IPS DF 4.7 (cell line): ENCODE measurements at regions not wholly inside any gene's neighbourhood (a gene's known extent, or its start where the extent isn't known, plus 50 kb on each side); places are given as distances from the start of the nearest gene placed in this dataset.
"Not testable (repeated sequence)": the region's sequence is repeated elsewhere in the genome, so short reads cannot be mapped to it uniquely, and the experiment has no call there.

Source experiments
- DNase-seq: peaks from one replicate; pipeline ENCODE4 v3.0.0-alpha.2; 2013; ENCODE audit warnings: low spot score; ENCODE audit errors: extremely low read depth

DNA sequence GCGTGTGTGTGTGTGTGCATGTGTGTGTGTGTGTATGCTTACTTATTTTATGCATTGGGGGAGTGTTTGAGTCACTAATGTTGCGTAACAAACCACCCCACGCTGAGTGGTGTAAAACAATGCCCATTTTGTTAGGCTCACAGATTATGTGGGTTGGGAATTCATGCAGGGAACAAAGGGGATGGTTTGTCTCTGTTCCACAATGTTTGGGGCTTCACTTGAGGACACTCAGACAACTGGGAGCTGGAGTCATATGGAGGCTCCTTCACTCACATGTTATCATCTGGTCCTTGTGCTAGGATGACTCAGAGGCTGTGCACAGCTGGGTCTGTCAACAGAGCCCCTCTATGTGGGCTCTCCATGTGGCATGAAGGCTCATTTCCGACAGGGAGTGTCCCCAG lies 51.3 kb upstream of the LARGE1 start:
- no peak for DNase-seq

DNA sequence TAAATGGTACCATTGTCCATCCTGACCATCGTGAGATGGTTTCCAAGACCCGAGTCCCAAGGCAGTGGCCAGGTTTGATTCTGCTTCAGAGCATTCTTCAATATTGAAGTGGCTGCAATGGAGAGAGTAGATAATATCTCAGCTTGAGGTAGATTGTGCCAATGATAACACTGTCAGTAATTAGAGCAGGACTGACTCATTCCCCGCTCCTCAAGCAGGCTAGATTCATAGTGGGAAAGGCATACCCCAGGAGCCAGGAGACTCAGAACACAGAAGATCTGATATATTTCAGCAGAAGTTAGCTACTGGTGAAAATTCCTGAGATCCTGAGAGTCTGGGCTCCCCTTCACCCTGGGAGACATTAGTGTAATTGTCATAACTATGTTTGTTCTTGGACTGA lies 55.6 kb upstream of the LARGE1 start:
- DNase-seq, result no peak

DNA sequence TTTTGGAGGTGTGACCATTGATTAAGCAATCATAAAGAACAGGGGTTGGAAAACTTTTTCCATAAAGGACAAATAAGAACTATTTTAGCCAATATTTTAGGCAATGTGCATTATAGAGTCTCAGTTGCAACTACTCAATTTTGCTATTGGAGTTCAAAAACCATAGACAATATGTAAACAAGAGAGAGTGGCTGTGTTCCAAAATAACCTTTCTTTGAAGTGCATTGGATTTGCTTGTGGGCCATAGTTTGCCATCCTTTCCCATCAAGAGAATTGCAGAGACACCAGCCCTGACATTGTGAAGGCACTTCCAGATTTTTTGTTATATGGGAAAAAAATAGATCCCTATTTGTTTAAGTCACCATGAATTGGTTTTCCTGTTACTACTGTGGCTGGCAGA lies 63.3 kb upstream of the LARGE1 start:
- no peak for DNase-seq

DNA sequence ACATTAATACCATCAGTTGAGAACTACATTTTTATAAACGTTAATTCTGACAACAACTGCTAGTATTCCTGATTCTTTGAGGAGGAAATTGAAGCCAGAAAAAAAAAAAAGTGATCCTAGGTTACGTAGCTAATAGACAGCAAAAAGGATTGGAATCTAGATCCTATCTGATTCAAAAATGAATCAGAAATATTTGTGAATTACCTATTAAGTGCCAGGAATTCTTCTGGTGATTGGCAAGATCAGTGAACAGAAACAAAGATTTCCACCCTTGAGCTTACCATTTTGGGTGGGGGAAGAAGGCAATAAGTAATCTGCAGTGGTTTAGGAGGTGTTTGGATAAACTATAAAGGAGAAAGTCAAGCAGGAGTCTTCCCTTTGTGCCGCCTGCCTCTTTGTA lies 63.9 kb upstream of the LARGE1 start:
- no peak for DNase-seq

DNA sequence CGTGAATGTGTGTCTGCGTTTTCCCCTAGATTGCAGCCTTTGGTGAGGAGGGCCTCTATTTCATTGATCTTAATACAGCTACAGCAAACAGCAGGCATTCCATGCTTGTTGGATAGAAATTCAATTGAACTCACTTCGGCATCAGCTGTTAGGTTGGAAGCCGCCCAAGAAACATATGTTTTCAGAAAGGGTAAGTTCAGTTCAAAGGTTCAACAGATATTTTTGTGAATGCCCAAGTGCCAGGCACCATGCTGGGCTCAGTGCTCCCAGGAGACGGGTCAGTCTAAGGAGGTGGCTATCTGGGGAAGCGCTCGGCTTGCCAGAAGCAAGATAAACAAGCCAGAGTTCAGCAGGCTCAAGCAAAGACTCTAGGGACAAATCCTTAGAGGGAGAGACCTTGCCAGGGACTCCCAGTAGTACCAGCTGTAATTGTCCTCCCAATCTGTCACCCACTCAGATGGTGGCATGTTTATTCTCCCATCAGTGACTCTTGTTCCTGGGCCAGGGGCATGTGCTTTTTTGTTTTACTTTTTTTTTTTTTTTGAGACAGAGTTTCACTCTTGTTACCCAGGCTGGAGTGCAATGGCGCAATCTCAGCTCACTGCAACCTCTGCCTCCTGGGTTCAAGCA lies 64.5 kb upstream of the LARGE1 start:
- DNase-seq, result no peak

DNA sequence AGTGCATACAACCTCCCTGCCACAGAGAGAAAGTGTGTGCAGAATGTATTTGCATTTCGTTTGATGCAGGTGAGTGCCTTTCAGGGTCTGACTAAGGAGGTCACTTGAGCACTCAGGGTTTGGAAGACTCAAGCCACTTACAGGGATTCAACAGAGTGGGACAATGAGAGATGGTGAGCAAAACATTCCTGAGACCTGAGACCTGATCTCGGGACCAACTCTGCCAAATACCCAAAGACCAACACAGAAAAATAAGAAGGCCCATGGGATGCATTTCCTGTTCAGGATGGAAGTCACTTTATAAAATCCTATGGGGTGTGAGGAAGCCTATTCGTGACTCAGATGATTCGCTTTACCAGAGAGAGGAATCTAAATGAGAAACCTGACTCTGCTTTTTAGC lies 65.2 kb upstream of the LARGE1 start:
- no peak for DNase-seq

DNA sequence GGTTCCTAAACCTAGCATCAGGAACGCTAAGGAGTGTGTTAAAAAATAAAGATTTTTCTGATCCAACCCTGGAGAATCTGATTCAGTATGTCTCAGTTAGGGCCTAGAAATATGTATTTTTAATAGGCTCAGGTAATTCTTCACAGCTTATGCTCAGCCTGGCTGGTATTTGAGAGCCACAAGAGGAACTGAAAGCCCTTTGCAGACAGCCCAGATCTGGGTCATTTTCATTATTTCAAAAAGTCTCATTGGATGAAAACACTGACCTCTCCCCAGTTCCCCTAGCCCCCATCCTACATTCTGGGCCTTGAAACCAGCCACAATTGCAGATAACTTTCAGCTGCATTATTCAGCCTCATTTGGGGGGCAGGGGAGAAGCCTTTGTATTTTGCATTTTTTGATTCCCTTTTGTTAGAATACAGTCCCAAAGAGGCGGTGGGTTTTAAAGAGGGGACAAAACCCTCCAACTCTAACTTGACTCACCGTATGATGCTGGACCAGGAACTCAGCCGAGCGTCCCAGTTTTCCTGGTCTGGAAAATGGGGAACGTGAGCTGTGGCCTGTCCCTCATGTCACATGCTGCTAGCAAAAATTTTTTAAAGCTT lies 66.0 kb upstream of the LARGE1 start:
- DNase-seq, result no peak

DNA sequence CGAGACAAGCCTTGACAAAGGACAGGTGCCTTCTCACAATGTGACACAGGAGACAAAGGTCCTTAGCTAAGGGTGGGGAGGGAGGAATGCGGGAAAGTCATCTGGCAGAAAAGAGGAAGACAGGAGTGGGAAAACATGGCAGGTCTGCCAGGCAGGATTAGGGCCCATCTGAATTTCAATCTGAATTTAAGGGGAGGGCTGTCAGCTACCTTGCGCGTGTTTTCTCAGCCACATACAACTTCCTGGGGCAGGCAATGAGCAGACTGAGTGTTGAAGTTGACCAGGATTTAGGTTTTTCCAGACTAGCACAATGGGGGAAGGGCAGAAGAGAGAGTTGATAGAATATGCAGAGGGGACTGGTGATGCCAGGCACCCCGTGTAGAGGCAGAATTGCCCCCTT lies 66.7 kb upstream of the LARGE1 start:
- no peak for DNase-seq

DNA sequence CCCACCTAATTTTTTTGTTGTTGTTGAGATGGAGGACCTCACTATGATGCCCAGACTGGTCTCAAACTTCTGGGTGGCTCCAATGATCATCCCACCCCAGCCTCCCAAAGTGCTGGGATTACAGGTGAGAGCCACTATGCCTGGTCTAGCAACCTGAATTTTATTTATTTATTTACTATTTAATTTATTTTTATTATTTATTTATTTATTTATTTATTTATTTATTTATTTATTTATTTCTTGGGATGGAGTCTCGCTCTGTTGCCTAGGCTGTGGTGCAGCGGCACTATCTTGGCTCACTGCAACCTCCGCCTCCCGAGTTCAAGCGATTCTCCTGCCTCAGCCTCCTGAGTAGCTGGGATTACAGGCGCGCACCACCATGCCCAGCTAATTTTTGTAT lies 69.0 kb upstream of the LARGE1 start:
- DNase-seq, result not testable (repeated sequence)

DNA sequence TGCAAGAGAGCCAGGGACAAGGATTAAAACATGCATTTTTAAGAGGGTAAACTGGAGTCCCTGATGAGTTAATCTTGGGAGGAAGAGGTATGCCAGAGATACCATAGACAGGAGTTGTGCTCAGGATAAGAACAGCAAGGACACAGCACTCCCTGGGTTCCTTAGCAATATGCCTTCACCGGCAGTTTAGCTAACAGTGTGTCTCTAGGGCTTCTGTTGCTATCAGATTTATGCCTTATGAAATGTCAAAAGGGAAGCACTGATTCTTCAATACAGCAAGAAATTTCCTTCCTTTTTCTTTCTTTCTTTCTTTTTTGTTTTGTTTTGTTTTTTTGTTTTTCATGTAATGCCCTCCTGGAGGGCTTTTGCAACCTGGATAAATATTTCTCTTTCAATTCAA lies 71.3 kb upstream of the LARGE1 start:
- DNase-seq, result no peak

DNA sequence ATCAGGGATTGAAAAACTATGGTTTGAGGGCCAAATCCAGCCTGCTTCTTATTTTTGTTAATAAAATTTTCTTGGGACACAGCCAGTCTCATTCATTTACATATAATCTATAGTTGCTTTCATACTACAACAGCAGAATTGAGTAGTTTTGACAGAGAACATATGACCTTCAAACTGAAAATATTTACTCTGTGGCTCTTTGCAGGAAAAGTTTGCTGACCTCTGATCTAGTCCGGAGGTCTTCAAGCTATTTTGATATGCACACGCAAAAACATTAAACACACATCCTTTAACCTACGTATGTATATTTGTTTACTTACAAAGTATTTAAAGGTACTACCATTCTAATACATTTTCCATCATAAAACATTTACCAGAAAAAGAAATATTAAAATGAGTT lies 76.5 kb upstream of the LARGE1 start:
- no peak for DNase-seq

DNA sequence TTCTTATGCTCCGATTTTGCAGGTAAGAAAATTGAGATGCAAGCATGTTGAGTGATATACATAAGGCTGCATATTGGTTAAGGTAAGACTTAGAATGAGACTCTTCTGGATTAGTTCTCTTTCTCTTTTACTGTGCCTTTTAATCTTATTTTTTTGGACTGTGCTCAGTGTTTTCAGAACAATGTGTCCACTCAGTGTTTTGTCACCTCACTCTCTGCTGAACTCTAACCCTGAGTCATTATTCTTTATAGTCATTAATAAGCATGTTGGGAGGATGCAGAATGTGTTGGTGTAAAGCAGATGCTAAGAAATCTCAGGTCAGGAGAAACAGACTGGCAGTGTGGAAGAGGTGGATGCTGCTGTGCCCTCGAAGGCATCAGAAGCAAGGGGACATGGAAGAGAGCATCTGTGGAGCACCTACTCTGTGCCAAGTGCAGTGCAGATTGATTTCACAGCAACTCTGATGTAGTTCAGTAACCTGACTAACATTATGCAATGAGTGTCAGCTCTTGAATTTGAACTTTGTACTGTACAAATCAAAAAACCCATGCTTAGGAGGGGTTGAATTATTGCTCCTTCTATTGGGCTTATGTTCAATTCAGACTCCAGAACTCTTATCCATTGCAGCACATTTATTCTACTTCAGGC lies 80.7 kb upstream of the LARGE1 start:
- no peak for DNase-seq

DNA sequence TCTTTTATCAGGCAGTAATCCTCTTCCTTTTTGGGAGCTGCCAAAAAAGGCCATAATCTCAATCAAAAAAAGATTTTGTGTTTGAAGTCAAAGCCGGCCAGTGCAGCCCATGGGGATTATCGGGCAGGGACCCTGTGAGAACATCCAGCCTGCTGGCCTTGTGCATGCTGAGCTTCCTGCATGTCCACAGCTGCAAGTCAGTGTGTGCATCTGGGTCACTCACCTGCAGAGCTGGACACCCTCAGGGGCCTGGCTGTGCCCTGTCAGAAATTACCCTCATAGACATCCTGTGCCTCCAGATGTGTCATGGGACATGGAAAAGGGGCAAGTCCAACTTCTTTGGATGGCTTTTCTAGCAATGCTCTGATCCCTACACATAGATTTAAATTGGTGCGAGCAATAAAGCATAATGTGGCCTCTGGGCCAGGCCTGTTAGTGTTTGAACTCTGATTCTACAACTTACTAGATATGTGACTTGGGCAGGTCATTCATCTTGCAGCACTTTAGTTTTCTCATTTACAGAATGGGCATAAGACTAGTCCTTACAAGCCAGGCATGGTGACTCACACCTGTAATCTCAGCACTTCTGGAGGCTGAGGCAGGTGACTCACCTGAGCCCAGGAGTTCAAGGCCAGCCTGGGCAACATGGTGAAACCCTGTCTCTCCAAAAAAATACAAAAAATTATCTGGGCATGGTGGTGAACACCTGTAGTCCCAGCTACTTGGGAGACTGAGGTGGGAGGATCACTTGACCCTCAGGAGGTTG lies 81.6 kb upstream of the LARGE1 start:
- DNase-seq, result no peak

DNA sequence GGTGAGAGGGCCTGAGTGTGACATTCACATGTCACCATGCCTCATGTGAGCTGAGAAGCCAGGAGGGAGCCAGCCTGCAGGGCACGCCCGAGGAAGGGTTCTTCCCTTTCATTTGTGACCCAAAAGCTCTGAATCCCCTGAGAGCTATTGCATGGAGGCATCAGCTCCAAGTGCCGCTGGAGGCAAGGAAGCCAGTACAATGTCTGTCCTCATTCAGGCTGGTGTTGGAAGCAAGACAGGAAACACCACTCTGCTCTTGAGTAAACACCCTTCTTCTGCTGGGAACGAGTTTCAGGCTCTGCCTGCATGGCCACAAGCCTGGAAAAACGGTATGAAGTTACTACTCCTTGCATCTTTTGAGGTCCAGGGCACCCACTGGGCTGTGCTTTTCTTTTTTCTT lies 83.8 kb upstream of the LARGE1 start:
- DNase-seq, result no peak

DNA sequence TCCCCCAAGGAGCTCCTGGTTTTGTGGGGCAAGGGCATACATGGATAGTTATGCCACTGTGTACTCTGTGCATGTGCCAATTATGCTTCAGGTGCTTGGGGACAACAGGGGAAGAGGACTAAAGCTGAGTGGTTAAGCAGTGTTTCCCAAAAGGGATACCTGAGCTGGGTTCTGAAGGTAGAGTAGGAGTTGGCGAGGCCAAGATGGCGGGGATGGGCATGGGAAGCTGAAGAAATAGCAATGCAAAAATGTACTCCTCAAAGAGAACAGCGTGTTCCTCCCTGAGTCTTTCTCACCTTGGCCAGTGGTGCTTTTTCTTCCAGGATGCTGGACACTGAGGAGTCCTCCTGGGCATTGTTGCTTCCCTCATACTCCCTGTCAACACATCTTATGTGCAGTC lies 90.0 kb upstream of the LARGE1 start:
- DNase-seq, result no peak

DNA sequence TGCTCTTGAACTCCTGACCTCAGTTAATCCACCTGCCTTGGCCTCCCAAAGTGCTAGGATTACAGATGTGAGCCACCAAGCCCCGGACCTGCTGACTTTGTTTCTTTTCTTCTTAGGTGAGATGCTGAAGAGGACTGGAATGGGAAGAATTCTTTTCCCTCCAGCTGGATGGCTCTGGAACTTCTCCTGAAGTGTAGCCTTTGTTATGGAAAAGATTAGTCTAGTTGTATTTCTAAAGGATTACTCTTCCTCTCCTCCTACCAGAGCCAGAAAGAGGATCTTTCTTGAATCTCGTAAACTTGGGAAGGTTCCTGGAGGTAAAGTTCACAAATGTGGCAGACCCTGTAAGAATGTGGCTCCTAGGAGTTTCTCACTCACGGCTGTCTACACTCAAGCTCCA lies 95.4 kb upstream of the LARGE1 start:
- DNase-seq, result peak; percentile 19

DNA sequence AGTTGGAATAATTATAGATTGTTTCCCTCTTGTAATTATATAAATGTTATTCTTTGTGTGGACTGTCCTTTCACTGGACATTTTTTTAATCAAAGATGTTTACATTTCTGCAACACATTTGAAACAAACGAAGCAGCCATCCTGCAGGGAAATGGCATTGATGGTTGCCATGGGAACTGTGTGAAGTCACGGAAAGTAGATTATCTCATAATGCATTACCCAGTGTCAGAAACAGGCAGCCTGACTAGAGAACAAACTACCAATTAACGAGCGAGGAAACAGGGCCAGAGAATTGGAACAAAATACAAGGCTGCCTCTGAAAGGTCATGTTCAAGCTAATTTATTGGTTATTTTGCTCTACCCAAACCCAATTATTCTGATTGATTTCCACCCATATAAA lies 96.9 kb upstream of the LARGE1 start:
- no peak for DNase-seq

DNA sequence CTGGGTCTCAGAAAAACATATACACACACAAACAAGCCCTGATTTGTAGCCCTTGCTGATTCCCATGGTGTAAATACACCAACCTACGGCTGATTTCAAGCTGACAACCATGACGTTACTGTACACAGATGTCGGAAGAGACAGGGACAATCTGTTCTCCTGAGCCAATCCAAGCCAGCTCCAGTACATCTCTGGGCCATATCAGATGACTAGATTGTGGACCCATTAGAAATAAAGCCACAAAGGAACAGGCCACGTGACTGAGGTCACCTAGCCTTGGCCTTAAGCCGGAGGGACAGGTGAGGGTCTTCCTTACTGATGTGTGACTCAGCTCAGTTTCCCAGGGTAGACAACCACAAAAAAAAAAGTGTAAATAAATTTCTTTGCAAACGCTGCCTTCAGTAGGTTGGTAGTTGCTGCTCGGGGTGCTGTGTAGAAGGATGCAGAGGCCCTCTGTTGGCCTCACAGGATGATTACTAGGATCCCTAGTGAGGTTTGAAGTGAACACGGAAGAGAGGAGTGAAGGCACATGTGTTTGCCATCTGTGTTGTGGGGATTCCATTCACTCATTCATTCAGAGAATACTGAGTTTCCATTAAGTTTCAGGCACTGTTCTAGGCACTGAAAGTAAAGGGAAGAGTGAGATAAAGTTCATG lies 99.0 kb upstream of the LARGE1 start:
- DNase-seq, result no peak

DNA sequence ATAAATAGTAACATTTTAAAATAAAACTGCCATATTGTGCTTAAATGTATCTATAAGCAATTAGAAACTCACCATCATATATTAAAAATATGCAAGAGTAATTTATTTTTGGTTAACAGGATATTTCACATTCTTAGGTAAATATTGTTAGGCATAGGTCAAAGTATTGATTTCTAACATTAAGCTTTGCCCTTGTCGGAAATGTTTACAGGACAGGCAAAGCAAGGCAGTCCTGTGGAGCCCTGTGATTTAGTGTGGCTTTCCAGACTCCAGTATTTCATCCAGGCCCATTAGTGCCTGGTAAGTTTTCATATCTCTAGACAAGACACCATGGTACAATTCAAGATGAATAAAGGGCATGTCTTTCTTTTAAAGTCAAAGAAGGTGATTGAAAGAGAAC lies 114.9 kb upstream of the LARGE1 start:
- DNase-seq, result no peak

DNA sequence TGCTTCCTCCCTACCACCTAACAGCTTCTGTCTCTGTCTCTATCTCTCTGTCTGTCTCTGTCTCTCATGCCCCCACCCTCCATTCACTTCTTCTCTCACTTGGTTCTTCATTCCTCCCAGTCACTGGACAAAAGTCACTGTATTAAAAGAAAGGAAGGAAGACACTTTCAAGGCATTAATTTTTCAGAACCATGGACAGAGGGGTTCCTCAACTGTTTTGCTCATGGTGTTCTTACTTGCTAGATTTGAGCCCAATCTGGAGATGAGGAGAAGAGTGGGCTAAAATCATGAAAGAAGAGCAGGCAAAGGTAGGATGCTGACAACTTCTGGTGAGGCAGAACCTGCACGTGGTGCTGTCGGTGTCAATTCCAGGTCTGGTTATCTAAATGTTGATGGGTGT lies 116.7 kb upstream of the LARGE1 start:
- DNase-seq, result no peak

DNA sequence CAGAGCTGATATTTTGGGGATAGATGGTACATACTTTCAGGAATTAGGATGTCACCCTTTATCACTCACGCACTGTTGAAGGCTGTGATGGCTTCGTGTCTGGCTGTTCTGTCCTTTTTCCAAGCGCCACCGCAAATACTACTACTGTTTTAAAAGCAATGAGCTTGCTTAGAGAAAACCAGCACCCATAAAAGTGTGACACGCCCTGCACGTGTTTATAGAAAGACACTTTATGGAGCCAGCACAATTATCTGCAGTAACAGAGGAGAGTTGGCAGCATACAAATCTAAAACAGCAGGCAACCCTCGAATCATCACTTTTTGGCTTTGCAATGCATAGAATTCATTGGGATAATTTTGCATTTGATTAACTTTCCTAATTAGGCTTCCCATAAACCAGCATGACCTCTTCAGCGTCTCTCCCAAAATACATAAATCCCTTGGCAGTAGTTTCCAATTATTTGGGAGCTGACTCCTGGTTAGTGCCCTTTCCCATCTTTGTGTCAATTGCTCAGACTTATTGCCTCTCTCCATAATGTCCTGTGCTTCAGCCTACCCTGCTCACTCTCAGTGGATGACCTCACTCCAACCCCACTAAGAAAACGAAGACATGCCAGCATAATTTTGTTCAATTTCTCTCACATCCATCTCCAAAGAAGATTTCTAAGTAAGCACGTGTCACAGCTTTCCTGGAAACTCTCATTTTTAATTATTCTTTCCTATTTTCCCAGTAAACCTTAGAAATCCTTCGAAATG lies 118.7 kb upstream of the LARGE1 start:
- no peak for DNase-seq
